Middle frontal gyrus (tissue), 1 donor: ENCODE measurements at regions not wholly inside any gene's neighbourhood (a gene's known extent, or its start where the extent isn't known, plus 50 kb on each side); places are given as distances from the start of the nearest gene placed in this dataset.
"Not testable (repeated sequence)": the region's sequence is repeated elsewhere in the genome, so short reads cannot be mapped to it uniquely, and the experiment has no call there.

Source experiments
- DNase-seq: peaks from one replicate; pipeline ENCODE4 v3.0.0-alpha.2; 2015; ENCODE audit warnings: low spot score; ENCODE audit errors: extremely low spot score

- no peak for DNase-seq
Observed at GRCh38 chr5:123746683-123747360, 234.8 kb downstream of the CSNK1G3 start.

GRCh38 chr5:123743990-123744583 is 232.1 kb downstream of the CSNK1G3 start:
- no peak for DNase-seq

- DNase-seq: no peak
Observed at GRCh38 chr5:123735384-123735783, 223.4 kb downstream of the CSNK1G3 start.

GRCh38 chr5:123732257-123732656 is 220.3 kb downstream of the CSNK1G3 start:
- DNase-seq: no peak

- DNase-seq: no peak
Observed at GRCh38 chr5:123722451-123722850, 210.5 kb downstream of the CSNK1G3 start.

- DNase-seq: no peak
Observed at GRCh38 chr5:123721675-123722276, 209.8 kb downstream of the CSNK1G3 start.

GRCh38 chr5:123720955-123721354 is 209.0 kb downstream of the CSNK1G3 start:
- DNase-seq: no peak

GRCh38 chr5:123720339-123720738 is 208.4 kb downstream of the CSNK1G3 start:
- DNase-seq: no peak

- DNase-seq: no peak
Observed at GRCh38 chr5:123719004-123719403, 207.0 kb downstream of the CSNK1G3 start.

GRCh38 chr5:123718238-123718637 is 206.3 kb downstream of the CSNK1G3 start:
- DNase-seq: no peak

- no peak for DNase-seq
Observed at GRCh38 chr5:123717139-123717538, 205.2 kb downstream of the CSNK1G3 start.

- DNase-seq: no peak
Observed at GRCh38 chr5:123710031-123710430, 198.1 kb downstream of the CSNK1G3 start.

- DNase-seq: no peak
Observed at GRCh38 chr5:123709422-123709821, 197.4 kb downstream of the CSNK1G3 start.

GRCh38 chr5:123708074-123708806 is 196.3 kb downstream of the CSNK1G3 start:
- no peak for DNase-seq

- no peak for DNase-seq
Observed at GRCh38 chr5:123706531-123706930, 194.6 kb downstream of the CSNK1G3 start.

GRCh38 chr5:123705741-123706140 is 193.8 kb downstream of the CSNK1G3 start:
- no peak for DNase-seq

GRCh38 chr5:123701511-123702200 is 189.7 kb downstream of the CSNK1G3 start:
- DNase-seq: no peak

- no peak for DNase-seq
Observed at GRCh38 chr5:123700624-123701287, 188.8 kb downstream of the CSNK1G3 start.

- no peak for DNase-seq
Observed at GRCh38 chr5:123699571-123699970, 187.6 kb downstream of the CSNK1G3 start.

GRCh38 chr5:123698937-123699336 is 187.0 kb downstream of the CSNK1G3 start:
- not testable (repeated sequence) for DNase-seq

GRCh38 chr5:123696921-123697341 is 185.0 kb downstream of the CSNK1G3 start:
- DNase-seq: peak; percentile 67
